ENCODE measurements at regions not wholly inside any gene's neighbourhood (a gene's known extent, or its start where the extent isn't known, plus 50 kb on each side); places are given as distances from the start of the nearest gene placed in this dataset.

DNA sequence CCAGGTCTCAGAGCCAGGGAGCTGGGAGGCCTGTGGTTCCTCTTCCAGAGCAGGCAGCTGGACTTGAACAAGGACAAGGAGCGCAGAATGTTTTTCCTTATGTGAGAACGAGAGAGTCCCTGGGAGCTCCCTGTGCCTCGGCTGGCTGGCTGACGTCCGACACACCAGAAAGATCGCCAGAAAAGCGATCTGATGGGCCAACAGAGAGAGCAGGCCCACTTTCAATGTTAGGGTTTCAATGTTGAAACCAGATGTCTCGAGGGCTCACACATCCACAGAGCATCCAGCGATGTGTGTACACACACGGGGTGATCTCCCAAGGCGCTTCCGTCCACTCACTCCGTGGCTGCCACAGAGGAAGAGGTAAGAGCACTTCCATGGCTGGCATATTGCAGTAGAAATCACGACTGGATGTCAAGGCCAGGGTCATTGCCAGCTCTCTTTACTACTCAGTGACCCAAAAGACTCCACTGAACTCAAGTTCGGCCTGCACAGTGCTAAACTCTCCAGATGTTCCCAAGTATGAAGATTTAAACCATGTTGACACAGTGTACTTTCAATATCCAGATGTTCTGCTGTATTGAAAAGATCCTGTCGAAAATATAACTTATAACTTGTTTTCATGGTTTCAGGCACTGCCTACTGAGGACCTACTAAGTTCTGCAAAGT is 70.8 kb upstream of the FOXC1 start:
- ChIA-PET POLR2A (ENCODE audit: unreplicated experiment) (no interaction called here), CTCF (no interaction called here)
- no peaks in the 10 kb centered on the region for H3K79me2 ChIP-seq (ENCODE audit: low read depth)
- intact Hi-C loops (cut with micrococcal nuclease; ENCODE audit: unreplicated experiment): no loop called here
- no peaks in the 10 kb centered on the region for H3K9me3 ChIP-seq (ENCODE audit: insufficient read depth, low read depth)
- no peaks in the 10 kb centered on the region for H3F3A ChIP-seq (ENCODE audit: insufficient read depth, low read depth)
- no peaks in the 10 kb centered on the region for H3K4me1 ChIP-seq (replicated peaks; ENCODE audit: insufficient read depth)
- H3K36me3 ChIP-seq (ENCODE audit: low read depth): no peaks in the 10 kb centered on the region
- TF ChIP-seq CTCF (conservative IDR thresholded peaks at IDR 0.05) (no peak), EZH2 (IDR thresholded peaks at IDR 0.05; ENCODE audit: low read depth) (no peak)
- no peaks in the 10 kb centered on the region for H4K20me1 ChIP-seq (ENCODE audit: insufficient read depth)
- H3K27ac ChIP-seq: no peak overlapping the region
- no peak overlapping the region for H2AFZ ChIP-seq
- no peaks in the 10 kb centered on the region for H3K27me3 ChIP-seq (ENCODE audit: insufficient read depth, low read depth)
- no TSS peak for BruUV-seq (replicated peaks)
- no peaks in the 10 kb centered on the region for H3K9me2 ChIP-seq (ENCODE audit: insufficient read depth)
- no peak for DNase-seq
- no peak overlapping the region for H3K4me3 ChIP-seq
- no peak overlapping the region for H3K4me2 ChIP-seq

DNA sequence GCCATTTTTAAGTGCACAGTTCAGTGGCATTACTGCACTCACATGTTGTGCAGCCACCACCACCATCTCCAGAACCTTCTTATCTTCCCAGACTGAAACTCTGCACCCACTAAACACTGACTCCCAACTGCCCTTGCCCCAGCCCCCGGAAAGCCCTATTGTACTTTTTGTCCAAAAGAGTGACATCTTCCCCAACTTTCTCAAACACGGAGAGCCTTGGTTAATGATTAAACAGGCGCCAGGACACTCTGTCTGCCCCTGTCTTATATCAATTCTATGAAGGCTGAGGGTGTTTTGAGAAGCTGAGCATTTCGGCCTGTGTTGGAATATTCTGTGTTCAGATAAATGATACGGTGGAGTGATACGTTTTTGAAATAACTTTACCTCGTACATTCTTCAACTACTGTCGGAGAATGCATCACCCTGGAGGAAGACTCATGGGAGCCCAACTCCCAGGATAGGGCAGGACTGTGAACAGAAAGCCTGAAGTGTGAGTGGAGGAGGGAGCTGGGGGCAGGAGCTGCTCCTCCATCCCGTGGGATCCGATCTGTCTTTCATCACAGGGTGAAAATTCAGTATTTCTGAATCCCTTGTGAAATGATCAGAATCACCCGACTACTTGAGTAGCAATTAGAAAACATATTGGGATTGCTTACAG is 68.7 kb upstream of the FOXC1 start:
- no peak overlapping the region for H2AFZ ChIP-seq
- no peaks in the 10 kb centered on the region for H3K79me2 ChIP-seq (ENCODE audit: low read depth)
- no peaks in the 10 kb centered on the region for H3K9me2 ChIP-seq (ENCODE audit: insufficient read depth)
- no peaks in the 10 kb centered on the region for H3K4me1 ChIP-seq (replicated peaks; ENCODE audit: insufficient read depth)
- no peaks in the 10 kb centered on the region for H3K9me3 ChIP-seq (ENCODE audit: insufficient read depth, low read depth)
- H3K27ac ChIP-seq: no peak overlapping the region
- no peaks in the 10 kb centered on the region for H3K36me3 ChIP-seq (ENCODE audit: low read depth)
- ChIA-PET POLR2A (ENCODE audit: unreplicated experiment) (interaction anchor here (0.7 kb wide), 1 partner anchor 14 kb away, joined by 3 read pairs; no protein-coding TSS in a partner anchor), CTCF (no interaction called here)
- no peak overlapping the region for H3K4me3 ChIP-seq
- intact Hi-C loops (cut with micrococcal nuclease; ENCODE audit: unreplicated experiment): no loop called here
- H3F3A ChIP-seq (ENCODE audit: insufficient read depth, low read depth): no peaks in the 10 kb centered on the region
- DNase-seq: no peak
- no peak overlapping the region for H3K4me2 ChIP-seq
- H3K27me3 ChIP-seq (ENCODE audit: insufficient read depth, low read depth): no peaks in the 10 kb centered on the region
- no peaks in the 10 kb centered on the region for H4K20me1 ChIP-seq (ENCODE audit: insufficient read depth)
- TF ChIP-seq EZH2 (IDR thresholded peaks at IDR 0.05; ENCODE audit: low read depth) (no peak), CTCF (conservative IDR thresholded peaks at IDR 0.05) (no peak)
- no TSS peak for BruUV-seq (replicated peaks)

DNA sequence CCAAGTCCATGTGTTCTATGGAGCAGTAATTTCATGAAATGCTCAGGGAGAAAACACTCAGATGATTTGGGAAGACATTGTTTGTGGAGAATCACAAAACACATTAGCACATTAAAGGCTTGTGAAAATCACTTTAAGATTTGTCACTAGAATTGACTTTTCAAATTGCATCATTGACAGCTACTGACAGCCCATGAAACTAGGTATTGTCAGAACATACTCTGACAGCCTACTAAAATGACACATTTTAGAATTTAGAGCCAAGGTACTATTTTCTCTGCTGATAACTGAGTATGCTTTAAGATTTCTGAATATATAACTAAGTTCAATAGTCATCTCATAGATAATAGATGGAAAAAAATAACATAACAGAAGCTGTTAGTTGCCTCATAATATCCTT is 67.4 kb upstream of the FOXC1 start:
- ChIA-PET POLR2A (ENCODE audit: unreplicated experiment) (no interaction called here), CTCF (no interaction called here)
- Histone ChIP-seq H3K4me2 (no peak overlapping the region), H3K9me2 (ENCODE audit: insufficient read depth) (no peaks in the 10 kb centered on the region), H4K20me1 (ENCODE audit: insufficient read depth) (no peaks in the 10 kb centered on the region), H3F3A (ENCODE audit: insufficient read depth, low read depth) (no peaks in the 10 kb centered on the region), H3K4me1 (replicated peaks; ENCODE audit: insufficient read depth) (no peaks in the 10 kb centered on the region), H3K4me3 (no peak overlapping the region), H3K79me2 (ENCODE audit: low read depth) (no peaks in the 10 kb centered on the region), H3K27me3 (ENCODE audit: insufficient read depth, low read depth) (no peaks in the 10 kb centered on the region), H3K27ac (no peak overlapping the region), H3K9me3 (ENCODE audit: insufficient read depth, low read depth) (no peaks in the 10 kb centered on the region), H3K36me3 (ENCODE audit: low read depth) (no peaks in the 10 kb centered on the region), H2AFZ (no peak overlapping the region)
- no peak for DNase-seq
- no peak for TF ChIP-seq EZH2 (IDR thresholded peaks at IDR 0.05; ENCODE audit: low read depth)
- TF ChIP-seq CTCF (conservative IDR thresholded peaks at IDR 0.05): no peak
- no TSS peak for BruUV-seq (replicated peaks)
- intact Hi-C loops (cut with micrococcal nuclease; ENCODE audit: unreplicated experiment): no loop called here

Data from PC-9 (cell line).